HCEC 1CT (cell line): ENCODE measurements at regions not wholly inside any gene's neighbourhood (a gene's known extent, or its start where the extent isn't known, plus 50 kb on each side); places are given as distances from the start of the nearest gene placed in this dataset.

Source experiments
- DNase-seq: peaks from one replicate; pipeline ENCODE4 v3.0.0-alpha.2; 2017

DNA sequence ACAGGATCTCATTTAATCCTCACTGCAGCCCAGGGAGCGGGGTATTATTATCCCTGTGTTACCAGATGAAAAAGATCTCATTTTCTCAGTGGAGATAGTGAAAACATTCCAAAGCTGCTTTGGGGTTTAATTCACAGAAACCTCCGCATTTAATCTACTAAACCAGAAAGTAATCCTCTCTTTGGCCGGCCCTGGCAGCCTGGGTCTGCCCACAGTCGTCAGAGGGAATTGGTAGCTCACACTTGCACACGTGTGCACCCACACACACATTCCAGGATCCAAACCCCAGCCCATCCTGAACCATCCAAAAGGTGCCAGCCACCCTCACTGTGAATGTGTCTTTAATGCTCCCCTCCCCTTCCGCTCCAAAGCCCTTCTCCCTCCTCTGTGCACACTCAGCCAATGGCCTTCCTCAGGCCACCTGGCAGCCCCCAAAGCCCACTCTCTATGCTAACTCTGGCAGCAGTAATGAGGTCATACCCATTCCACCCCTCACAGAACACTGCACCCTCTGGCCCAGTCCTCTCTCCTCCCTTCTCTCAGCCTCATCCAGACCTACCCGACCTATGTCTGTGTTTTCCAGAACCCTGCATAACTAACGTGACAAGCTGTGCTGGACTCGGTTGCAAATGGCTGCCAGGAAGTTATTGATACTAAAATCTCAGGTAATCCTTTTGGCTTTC, 466.2 kb downstream of the SOX6 start:
- DNase-seq: no peak

DNA sequence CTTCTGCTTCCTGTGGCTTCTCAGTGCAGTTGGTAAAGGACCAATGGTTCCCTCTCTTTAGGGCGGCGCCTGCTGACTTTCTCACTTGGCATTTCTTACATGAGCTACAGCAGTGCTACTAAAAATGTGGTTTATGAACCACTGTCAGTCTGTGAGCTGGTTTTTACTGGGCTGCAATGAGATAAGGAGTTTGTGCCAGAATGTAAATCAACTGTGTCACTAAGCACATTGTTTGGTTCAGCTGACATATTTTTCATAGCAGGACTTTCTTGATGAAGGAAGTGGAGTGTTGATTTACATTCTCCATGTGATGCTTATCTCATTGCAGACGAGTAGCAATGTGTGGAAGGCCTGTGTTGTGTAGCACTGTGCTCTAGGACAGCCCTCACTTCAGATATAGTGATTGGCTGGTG, 463.3 kb downstream of the SOX6 start:
- no peak for DNase-seq

DNA sequence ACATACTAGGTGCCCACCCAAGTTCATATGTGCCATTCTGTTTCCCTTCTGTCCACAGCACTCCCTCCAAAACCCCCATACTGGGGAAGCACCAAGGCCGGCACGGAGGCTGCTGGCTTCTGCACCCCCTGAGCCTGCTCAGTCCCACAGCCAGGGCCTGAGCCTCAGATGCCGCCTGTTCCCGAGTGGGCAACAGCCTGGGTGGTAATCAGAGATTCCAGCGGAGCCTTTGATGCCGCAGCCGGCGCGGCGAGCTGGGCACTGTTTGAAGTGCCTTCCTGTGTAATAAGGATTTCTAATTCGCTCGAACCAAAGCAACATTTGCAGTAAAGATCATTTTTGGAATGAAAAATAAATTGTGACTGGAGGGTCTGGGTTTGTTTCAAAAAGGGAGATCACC, 460.3 kb downstream of the SOX6 start:
- DNase-seq: no peak

DNA sequence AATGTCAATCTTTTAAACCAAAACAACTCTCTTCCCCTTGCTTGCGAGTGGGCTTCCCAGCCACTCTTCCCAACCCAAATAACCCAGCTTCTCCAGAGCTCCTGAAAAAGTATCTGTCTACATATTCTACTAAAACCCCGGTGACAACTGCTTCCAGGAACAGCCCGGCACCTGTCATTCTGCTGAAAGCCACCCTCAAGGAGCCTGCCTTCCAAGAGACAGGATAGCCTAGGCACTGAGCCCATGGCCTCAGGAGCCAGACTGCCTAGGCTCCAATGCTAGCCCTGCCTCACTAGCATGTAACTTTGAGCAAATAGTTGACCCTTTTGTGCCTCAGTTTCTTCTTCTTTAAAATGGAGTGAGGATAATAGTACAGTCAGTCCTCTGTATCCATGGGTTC, 459.8 kb downstream of the SOX6 start:
- DNase-seq: no peak

DNA sequence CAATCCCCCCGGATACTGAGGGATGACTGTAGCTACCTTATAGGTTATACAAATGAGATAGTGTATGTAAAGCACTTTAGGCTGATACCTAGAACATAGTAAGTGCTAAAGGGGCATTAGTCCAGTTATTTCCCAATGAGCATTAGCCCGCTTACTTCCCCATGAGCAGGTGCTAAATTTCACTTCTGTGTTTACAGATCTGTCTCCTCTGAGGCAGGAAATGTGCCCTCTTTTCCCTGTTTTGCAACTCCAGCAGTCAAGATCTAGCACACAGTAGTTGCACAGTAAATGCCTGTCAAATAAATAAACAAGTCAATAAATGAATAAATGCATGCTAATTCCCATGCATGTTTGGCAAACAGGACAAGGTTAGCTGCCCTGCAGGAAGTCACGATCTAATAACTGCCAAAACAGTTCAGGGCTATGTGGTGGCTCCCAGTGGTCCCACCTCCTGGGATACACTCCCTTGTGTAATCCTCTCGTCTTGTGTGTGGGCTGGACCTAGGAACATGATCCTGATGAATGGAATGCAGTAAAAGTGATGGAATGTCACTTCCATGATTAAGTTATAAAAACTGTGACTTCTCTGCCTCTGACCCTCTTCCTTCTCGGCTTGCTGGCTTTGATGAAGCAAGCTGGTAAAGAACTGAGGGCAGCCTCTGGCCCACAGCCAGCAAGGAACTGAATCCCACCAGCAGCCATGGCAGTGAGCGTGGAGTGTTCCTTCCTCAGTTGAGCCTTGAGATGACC, 459.0 kb downstream of the SOX6 start:
- peak; percentile 28 for DNase-seq

DNA sequence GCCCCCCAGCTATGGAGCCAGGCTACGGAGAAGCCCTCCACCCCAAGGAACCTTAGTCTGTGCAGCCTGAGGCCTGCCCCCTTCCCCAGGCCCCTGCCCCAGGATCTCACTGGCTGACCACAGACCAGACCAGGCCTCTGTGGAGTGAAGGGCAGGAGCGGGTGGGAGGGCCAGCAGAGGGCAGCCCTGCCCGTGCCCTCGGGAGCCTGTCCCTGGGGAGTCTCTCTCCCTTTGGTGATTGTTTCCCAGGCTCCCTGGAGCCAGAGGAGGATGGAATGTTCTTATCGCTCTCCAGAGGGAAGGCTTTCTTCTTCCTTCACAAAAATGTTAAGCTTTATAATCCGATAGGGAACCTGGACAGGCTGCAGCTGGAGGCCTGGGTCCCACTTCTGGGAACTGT, 455.3 kb downstream of the SOX6 start:
- no peak for DNase-seq

DNA sequence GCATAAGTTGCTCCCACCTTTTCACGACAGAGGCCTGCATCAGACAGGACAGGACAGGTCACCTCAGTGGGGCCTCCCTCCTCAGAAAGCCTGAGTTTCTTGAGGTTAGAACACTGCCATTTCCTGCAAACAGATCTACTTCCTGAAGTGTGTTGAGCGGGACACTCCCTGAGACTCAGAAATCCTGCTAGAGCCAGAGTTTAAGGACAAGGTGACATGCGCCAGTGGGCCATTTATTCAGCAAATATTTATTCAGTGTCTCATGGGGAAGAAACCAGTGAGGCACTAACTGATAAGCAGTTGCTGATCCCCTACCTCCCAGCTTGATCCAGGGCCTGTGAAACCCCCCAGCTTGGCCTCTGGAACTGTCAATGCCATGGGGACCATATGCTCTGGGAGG, 454.6 kb downstream of the SOX6 start:
- DNase-seq: no peak

DNA sequence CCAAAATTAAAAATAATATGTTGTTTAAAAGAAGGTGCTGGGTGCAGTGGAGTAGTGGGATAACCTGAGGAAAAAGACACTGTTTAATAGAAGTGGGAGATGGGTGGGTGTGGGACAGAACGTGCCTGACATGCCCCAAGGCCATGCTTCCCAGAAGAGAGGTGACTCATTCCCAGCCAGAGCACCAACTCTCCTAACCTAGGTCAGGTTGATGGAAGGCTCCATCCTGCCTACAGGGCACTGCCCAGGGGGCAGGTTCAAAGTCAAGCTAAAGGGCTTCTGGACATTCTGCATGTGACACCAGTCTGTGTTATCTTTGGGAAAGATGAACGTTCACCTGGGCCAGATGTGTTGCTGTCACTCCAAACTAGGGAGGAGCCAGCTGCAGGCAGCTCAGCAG, 453.1 kb downstream of the SOX6 start:
- DNase-seq: no peak

DNA sequence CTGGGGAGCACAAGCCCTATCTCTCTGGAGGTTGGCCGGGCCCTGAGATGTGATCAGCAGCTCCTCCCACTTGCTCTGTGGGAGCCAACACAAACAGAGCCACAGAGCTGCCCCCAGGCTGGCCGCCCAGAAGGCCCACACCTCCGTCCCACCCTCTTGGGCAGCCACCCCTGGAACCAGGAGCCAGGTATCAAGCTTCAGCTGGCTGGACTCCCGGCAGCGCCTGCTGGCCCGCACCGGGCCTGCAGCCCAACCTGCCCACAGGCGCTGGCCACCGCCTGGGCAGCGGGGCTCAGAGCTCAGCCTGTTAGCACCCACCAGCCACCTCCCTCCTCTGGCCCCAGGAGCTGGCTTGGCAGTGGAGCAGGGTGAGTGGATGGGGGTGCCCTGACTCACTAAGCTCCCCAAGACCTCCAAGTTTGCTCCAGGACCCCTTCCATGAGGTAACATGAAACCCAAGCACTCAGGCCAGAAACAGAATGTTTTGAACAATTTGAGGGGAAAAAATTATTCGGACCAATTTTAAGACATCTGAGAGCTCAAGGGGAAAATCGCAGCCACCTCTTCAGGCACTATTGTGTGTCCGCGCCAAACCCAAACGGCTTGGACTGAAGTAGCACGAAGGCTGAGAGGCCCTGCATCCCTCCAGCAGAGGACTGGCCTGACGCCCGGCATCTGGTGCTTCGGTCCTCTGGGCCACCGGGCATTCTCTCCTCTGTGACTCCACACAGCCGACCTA, 450.8 kb downstream of the SOX6 start:
- DNase-seq: no peak

DNA sequence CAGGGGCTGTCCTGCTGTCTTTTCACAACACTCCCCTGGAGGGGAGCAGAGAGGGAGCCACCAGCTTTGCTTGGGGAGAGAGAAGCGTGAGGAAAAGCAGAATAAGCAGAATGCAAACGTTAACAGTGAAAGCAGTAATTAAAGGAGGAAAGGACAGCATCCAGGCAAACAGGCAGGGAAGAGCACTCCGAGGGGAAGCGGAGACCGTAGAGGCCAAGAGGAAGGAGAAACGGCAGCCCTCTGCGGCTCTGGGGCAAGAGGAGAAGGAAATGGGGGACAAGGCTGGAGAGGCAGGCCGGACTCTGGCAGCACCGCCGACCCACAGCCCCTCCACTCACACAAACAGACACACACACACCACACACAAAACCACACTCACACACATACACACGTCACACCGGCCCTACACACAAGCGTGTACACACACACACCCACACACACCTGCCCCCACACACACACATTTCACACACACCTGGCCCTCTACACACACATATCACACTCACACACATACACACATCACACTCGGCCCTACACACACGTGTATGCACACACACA, 449.8 kb downstream of the SOX6 start:
- DNase-seq: no peak

DNA sequence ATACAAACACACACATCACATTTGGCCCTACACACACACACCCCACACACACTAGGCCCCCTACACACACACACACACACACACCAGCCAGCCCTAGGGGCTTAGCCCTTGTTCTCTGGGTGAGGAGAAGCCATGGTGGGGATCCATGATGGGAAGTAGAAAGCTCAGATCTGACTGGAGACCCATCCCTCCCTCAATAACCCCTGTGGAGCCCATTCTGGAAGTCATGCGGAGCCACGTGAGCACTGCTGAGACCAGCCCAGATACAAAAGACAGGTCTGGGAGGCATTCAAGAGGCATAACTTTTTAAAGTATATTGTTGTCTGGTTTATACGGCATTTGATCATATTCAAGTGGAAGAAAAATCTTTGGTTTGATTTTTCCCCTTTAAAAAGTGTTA, 448.5 kb downstream of the SOX6 start:
- DNase-seq: no peak

DNA sequence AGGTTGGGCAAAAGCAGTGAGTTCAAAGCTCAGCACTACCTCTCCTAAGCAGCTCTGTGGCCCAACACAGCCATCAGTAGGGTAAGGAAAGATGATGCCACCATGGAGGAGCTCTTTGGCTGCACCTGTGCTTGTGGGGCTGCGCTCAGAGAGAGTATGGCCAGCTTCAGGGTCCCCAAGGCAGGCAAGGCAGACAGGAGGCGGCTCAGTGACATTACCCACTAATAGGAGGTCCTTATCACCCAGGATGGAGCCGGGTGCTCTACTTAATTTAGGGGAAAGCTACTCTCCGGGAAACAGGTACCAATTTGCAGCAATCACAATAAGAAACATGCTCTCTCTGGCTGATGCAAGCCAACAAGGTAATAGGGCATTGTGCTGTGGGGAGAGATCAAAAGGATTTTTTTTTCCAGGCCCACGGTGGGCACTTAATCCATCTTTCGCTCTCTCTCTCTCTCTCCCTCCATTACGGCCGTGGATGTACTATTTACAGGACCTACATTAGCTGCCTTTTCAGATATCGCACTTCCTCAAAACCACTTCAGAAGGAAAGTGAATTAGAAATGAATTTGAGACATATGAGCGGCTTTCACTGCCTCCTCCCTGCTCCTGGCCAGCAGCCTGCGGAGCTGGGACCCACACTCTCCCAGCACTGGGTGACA, 446.3 kb downstream of the SOX6 start:
- DNase-seq: no peak

DNA sequence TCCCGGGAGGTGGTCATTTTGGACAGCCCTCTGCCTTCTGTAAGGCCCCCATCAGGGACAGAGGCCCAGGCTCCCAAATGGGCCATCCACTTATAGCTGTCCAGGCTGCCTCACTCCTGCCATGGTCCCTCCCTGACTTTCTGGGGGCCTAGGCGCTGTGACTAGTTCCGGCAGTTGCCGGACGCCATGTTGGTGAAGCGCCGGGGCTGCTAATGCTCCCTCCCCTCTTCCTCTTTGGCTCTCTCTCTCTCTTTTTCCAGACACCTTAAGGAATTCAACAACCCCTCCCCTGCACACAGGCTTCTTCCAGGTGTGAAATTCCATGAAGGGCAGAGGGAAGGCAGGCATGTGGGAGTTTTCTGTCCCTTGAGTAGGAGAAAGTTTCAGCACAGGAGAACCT, 445.6 kb downstream of the SOX6 start:
- no peak for DNase-seq

DNA sequence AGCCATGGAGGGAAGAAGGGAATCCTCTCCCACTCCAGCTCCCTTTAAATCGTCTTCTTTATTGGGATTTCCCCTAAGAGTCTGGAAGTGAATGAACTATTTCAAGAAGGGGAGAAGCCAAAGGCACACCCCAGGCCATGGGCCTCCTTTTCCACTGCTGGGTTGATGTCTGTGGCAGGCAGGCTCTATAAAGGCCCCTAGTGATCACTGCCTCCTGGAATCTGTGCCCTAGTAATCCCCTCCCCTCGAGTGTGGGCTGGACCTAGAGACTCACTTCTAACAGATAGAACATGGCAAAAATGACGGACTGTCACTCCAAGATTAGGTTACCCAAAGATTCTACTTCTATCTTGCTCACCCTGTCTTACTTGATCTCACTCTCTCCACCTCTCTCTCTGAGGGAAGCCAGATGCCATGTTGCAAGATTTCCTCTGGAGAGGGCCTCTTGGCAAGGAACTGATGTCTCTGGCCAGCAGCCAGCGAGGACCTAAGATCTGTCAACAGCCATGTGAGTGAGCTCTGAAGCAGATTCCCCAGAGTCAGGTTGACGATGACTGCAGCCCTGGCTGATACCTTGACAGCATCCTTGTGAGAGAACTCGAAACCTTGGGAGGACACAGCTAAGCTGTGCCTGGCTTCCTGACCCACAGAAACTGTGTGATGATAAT, 444.8 kb downstream of the SOX6 start:
- no peak for DNase-seq

DNA sequence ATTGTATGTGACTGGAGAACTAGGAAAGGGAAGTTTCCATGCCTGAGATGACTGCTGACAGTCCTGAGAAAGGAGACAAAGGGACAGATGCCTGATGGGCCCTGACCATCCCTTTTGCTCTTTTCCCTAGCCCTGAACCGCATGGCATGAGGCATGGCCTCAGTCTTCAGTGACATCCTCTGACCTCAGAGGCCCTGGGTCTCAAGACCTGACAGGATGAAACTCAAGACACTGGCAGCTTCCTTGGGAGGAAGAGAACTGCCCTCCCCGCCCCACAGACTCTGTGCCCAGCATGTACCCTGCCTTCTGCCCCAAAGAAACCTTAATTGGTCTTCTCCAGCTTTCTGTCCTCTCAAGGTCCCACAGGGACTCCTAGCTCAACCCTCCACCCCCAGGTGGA, 444.1 kb downstream of the SOX6 start:
- DNase-seq: no peak

DNA sequence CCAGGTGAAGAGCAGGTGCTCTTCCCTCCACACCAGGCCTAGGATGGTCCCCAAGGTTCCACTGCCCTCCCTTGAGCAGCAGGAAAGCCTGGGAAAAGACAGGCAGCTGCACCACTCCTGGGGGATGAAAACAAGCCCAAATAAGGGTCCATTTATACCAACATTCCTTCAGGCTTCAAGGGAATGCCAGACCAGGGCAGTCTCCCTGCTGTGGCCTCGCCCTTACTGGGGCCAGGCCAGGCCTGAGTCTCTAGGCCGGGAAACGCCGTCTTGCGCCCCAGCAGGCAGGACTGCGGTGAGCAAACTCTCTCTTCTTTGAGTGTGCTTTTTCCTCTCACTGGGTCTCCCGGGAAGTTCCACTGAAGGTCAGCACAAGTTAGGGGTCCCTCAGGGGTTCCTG, 443.5 kb downstream of the SOX6 start:
- DNase-seq: no peak

DNA sequence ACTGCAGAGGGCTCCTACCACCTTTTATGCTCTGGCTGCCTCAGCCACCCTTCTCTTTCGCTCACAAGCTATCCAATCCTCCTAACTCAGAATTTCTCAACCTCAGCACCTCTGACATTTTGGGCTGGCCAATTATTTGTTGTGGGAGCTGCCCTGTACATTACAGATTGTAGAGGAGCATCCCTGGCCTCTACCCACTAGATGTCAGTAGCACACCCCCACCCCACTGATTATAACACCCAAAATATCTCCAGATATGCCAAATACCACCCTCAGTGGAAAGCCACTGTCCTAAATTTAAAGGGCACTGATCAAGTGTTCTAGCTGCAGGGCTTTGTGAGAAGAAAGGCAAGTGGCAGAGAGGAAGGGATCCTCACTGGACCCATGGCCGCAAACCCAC, 443.1 kb downstream of the SOX6 start:
- DNase-seq: no peak
